Common myeloid progenitor, CD34-positive (primary cell): ENCODE measurements at regions not wholly inside any gene's neighbourhood (a gene's known extent, or its start where the extent isn't known, plus 50 kb on each side); places are given as distances from the start of the nearest gene placed in this dataset.

Experiments used
- CTCF ChIA-PET: fragments of 350-600 bp; sonication (Branson Sonifier 250); formaldehyde crosslinking; loops from one replicate; lab custom pipeline; 2021; ENCODE audit warnings: antibody characterized with exemption; lab: Charles Lee
- POLR2A ChIA-PET: fragments of 350-600 bp; sonication (Branson Sonifier 250); formaldehyde crosslinking; loops from one replicate; lab custom pipeline; 2021; ENCODE audit warnings: antibody characterized with exemption; lab: Charles Lee
- DNase-seq, 3 donors: peaks; one replicate each; pipeline versions ENCODE4 v3.0.0 to v3.0.0-alpha.2; 2013
- H3K27ac ChIP-seq, 2 experiments: 1 replicate in 1 of 2; 2 replicates in 1 of 2; pipeline ENCODE4 v1.7.0; 2013; ENCODE audit warnings: inconsistent platforms in 2 of 2, low read length in 2 of 2, mild to moderate bottlenecking in 2 of 2, low read depth in 1 of 2, moderate library complexity in 1 of 2; ENCODE audit not compliant: severe bottlenecking in 2 of 2, insufficient read depth in 1 of 2, poor library complexity in 1 of 2
- H3K27me3 ChIP-seq, 5 experiments: replicated peaks in 2 of 5; 1 replicate in 3 of 5; 2 replicates in 2 of 5; pipeline versions ENCODE4 v1.6.1 to v1.7.0; 2013; ENCODE audit warnings: low read length in 4 of 5, mild to moderate bottlenecking in 2 of 5, moderate library complexity in 2 of 5, inconsistent platforms in 1 of 5; ENCODE audit not compliant: insufficient read depth in 5 of 5, control insufficient read depth in 4 of 5
- H3K36me3 ChIP-seq, 4 experiments: 1 replicate in 2 of 4; 2 replicates in 2 of 4; pipeline versions ENCODE4 v1.6.1 to v1.7.0; 2013; ENCODE audit warnings: low read length in 3 of 4, control low read depth in 1 of 4, mild to moderate bottlenecking in 1 of 4; ENCODE audit not compliant: control insufficient read depth in 4 of 4, insufficient read depth in 4 of 4
- H3K4me1 ChIP-seq, 4 experiments: 1 replicate in 3 of 4; 2 replicates in 1 of 4; pipeline versions ENCODE4 v1.6.1 to v1.7.1; 2013; ENCODE audit warnings: low read length in 3 of 4, mild to moderate bottlenecking in 3 of 4, control low read depth in 1 of 4, inconsistent platforms in 1 of 4, moderate library complexity in 1 of 4; ENCODE audit not compliant: control insufficient read depth in 4 of 4, insufficient read depth in 4 of 4; ENCODE audit errors: control extremely low read depth in 1 of 4
- H3K4me3 ChIP-seq, 7 experiments: 1 replicate in 4 of 7; 2 replicates in 3 of 7; pipeline versions ENCODE4 v1.5.1 to v1.7.0; 2013; ENCODE audit warnings: mild to moderate bottlenecking in 7 of 7, low read length in 6 of 7, moderate library complexity in 6 of 7, inconsistent platforms in 2 of 7, low read depth in 2 of 7, control low read depth in 1 of 7; ENCODE audit not compliant: insufficient read depth in 4 of 7, control insufficient read depth in 1 of 7; ENCODE audit errors: extremely low read depth in 1 of 7
- H3K9me3 ChIP-seq, 5 experiments: 1 replicate in 4 of 5; 2 replicates in 1 of 5; pipeline versions ENCODE4 v1.6.1 to v1.7.1; 2013; ENCODE audit warnings: low read length in 4 of 5, mild to moderate bottlenecking in 2 of 5, inconsistent platforms in 1 of 5, low read depth in 1 of 5, moderate library complexity in 1 of 5; ENCODE audit not compliant: control insufficient read depth in 4 of 5, insufficient read depth in 2 of 5; ENCODE audit errors: control extremely low read depth in 1 of 5
- WGBS: methylation state at CpG from one replicate; pipeline ENCODE4 v1.1.5; 2013; ENCODE audit not compliant: insufficient coverage; 5-methylcytosine and 5-hydroxymethylcytosine counted together

GRCh38 chr13:109494925-109495369 is 291.4 kb downstream of the IRS2 start:
- CTCF ChIA-PET, result interaction anchor here (1.0 kb wide), 1 partner anchor 10 kb away, joined by 3 read pairs; no protein-coding TSS in a partner anchor

GRCh38 chr13:109485136-109485794 is 301.1 kb downstream of the IRS2 start:
- POLR2A ChIA-PET, result no interaction called here
- WGBS, result 97% methylated on average over 13 of the region's 13 CpGs
- DNase-seq, result no peak
- H3K4me1 ChIP-seq, result no peaks in the 10 kb centered on the region
- CTCF ChIA-PET, result interaction anchor here (1.2 kb wide), 1 partner anchor 9 kb away, joined by 3 read pairs; no protein-coding TSS in a partner anchor
- no peaks in the 10 kb centered on the region for H3K9me3 ChIP-seq
- H3K27me3 ChIP-seq, result peaks cover 0 to 3% (median 0%) of the 10 kb centered on the region in 5 experiments
- H3K4me3 ChIP-seq, result no peak overlapping the region
- H3K27ac ChIP-seq, result no peak overlapping the region
- no peaks in the 10 kb centered on the region for H3K36me3 ChIP-seq

More at GRCh38 chr13:109494925-109495369, 291.4 kb downstream of the IRS2 start:
- Histone ChIP-seq H3K9me3 (no peaks in the 10 kb centered on the region), H3K27me3 (peaks cover 0 to 2% (median 0%) of the 10 kb centered on the region in 5 experiments), H3K36me3 (no peaks in the 10 kb centered on the region), H3K27ac (no peak overlapping the region), H3K4me3 (no peak overlapping the region), H3K4me1 (no peaks in the 10 kb centered on the region)
- WGBS, result 100% methylated on average over 3 of the region's 9 CpGs
- DNase-seq, result no peak
- POLR2A ChIA-PET, result no interaction called here

GRCh38 chr13:109483284-109483683 is 303.1 kb downstream of the IRS2 start:
- no peak overlapping the region for H3K4me3 ChIP-seq
- no peak for DNase-seq
- 38% methylated on average over 4 of the region's 5 CpGs for WGBS
- CTCF ChIA-PET, result no interaction called here
- no peaks in the 10 kb centered on the region for H3K4me1 ChIP-seq
- POLR2A ChIA-PET, result no interaction called here
- H3K9me3 ChIP-seq, result no peaks in the 10 kb centered on the region
- H3K27me3 ChIP-seq, result peaks cover 0 to 3% (median 0%) of the 10 kb centered on the region in 5 experiments
- H3K36me3 ChIP-seq, result no peaks in the 10 kb centered on the region
- no peak overlapping the region for H3K27ac ChIP-seq

GRCh38 chr13:109481040-109481439 is 305.3 kb downstream of the IRS2 start:
- no peaks in the 10 kb centered on the region for H3K36me3 ChIP-seq
- no peak for DNase-seq
- ChIA-PET CTCF (no interaction called here), POLR2A (no interaction called here)
- peaks cover 0 to 3% (median 0%) of the 10 kb centered on the region in 5 experiments for H3K27me3 ChIP-seq
- H3K4me3 ChIP-seq, result no peak overlapping the region
- no peaks in the 10 kb centered on the region for H3K4me1 ChIP-seq
- no peak overlapping the region for H3K27ac ChIP-seq
- 95% methylated on average over 6 of the region's 7 CpGs for WGBS
- H3K9me3 ChIP-seq, result no peaks in the 10 kb centered on the region

- Histone ChIP-seq H3K4me3 (no peak overlapping the region), H3K9me3 (no peaks in the 10 kb centered on the region), H3K36me3 (no peaks in the 10 kb centered on the region), H3K27me3 (peaks cover 0 to 3% (median 0%) of the 10 kb centered on the region in 5 experiments), H3K27ac (no peak overlapping the region), H3K4me1 (no peaks in the 10 kb centered on the region)
- WGBS, result over 99% methylated on average over 10 of the region's 11 CpGs
- POLR2A ChIA-PET, result no interaction called here
- CTCF ChIA-PET, result no interaction called here
- no peak for DNase-seq
Observed at GRCh38 chr13:109480011-109480955, 306.1 kb downstream of the IRS2 start.

GRCh38 chr13:109479534-109479933 is 306.8 kb downstream of the IRS2 start:
- H3K9me3 ChIP-seq, result no peaks in the 10 kb centered on the region
- WGBS, result no CpG with 5 or more reads among the region's 2 CpGs
- no peak overlapping the region for H3K27ac ChIP-seq
- CTCF ChIA-PET, result no interaction called here
- H3K36me3 ChIP-seq, result no peaks in the 10 kb centered on the region
- POLR2A ChIA-PET, result no interaction called here
- DNase-seq, result no peak
- H3K27me3 ChIP-seq, result peaks cover 0 to 3% (median 0%) of the 10 kb centered on the region in 5 experiments
- H3K4me1 ChIP-seq, result no peaks in the 10 kb centered on the region
- no peak overlapping the region for H3K4me3 ChIP-seq

- H3K4me1 ChIP-seq, result no peaks in the 10 kb centered on the region
- CTCF ChIA-PET, result no interaction called here
- POLR2A ChIA-PET, result no interaction called here
- peaks cover 0 to 3% (median 0%) of the 10 kb centered on the region in 5 experiments for H3K27me3 ChIP-seq
- H3K27ac ChIP-seq, result no peak overlapping the region
- no peak for DNase-seq
- H3K9me3 ChIP-seq, result no peaks in the 10 kb centered on the region
- 87% methylated on average over 4 of the region's 5 CpGs for WGBS
- H3K36me3 ChIP-seq, result no peaks in the 10 kb centered on the region
- H3K4me3 ChIP-seq, result no peak overlapping the region
Observed at GRCh38 chr13:109476001-109476400, 310.4 kb downstream of the IRS2 start.
